DND-41 (cell line): ENCODE measurements at regions not wholly inside any gene's neighbourhood (a gene's known extent, or its start where the extent isn't known, plus 50 kb on each side); places are given as distances from the start of the nearest gene placed in this dataset.

ENCODE experiments used
- CTCF ChIP-seq: IDR thresholded peaks from 2 replicates; pipeline ENCODE4 v1.5.1; 2012; ENCODE audit warnings: borderline replicate concordance, low read length, moderate library complexity, mild to moderate bottlenecking; ENCODE audit not compliant: poor library complexity, severe bottlenecking; ENCODE audit errors: extremely low read depth
- EZH2 ChIP-seq: IDR thresholded peaks from 3 replicates; pipeline ENCODE4 v1.6.1; 2012; ENCODE audit warnings: borderline replicate concordance, low read depth, mild to moderate bottlenecking, moderate library complexity, low read length, inconsistent platforms; ENCODE audit not compliant: severe bottlenecking

- no peak for TF ChIP-seq CTCF
- no peak for TF ChIP-seq EZH2
Observed at GRCh38 chr3:13195374-13195773, 122.1 kb upstream of the IQSEC1 start.
